OCI-LY1 (cell line): ENCODE measurements at regions not wholly inside any gene's neighbourhood (a gene's known extent, or its start where the extent isn't known, plus 50 kb on each side); places are given as distances from the start of the nearest gene placed in this dataset.

Experiments used
- H2AFZ ChIP-seq: fragments of 200-600 bp; sonication (generic), shearing (Covaris generic); 2 replicates; pipeline ENCODE4 v1.6.0; 2014; ENCODE audit warnings: antibody characterized with exemption, mild to moderate bottlenecking, low read length
- H3F3A ChIP-seq: fragments of 200-600 bp; sonication (generic), shearing (Covaris generic); 2 replicates; pipeline ENCODE4 v1.6.0; 2014; ENCODE audit warnings: mild to moderate bottlenecking, antibody characterized with exemption, low read length, moderate library complexity; ENCODE audit not compliant: insufficient read depth
- H3K27ac ChIP-seq: fragments of 200-600 bp; sonication (generic); 2 replicates; pipeline ENCODE4 v1.5.1; 2014; ENCODE audit warnings: low read length, mixed run types, mild to moderate bottlenecking, low read depth; ENCODE audit not compliant: poor library complexity, severe bottlenecking
- H3K27me3 ChIP-seq: fragments of 200-600 bp; sonication (generic); 2 replicates; pipeline ENCODE4 v1.6.0; 2014; ENCODE audit warnings: antibody characterized with exemption, mild to moderate bottlenecking, low read length, moderate library complexity; ENCODE audit not compliant: insufficient read depth
- H3K36me3 ChIP-seq: fragments of 200-600 bp; sonication (generic); 2 replicates; pipeline ENCODE4 v1.6.1; 2014; ENCODE audit warnings: mild to moderate bottlenecking, antibody characterized with exemption, low read length, moderate library complexity, mixed read lengths; ENCODE audit not compliant: insufficient read depth
- H3K4me1 ChIP-seq: fragments of 200-600 bp; sonication (generic); 2 replicates; pipeline ENCODE4 v1.5.1; 2014; ENCODE audit warnings: mild to moderate bottlenecking, low read length, moderate library complexity; ENCODE audit not compliant: insufficient read depth, severe bottlenecking
- H3K4me2 ChIP-seq: fragments of 200-600 bp; sonication (generic), shearing (Covaris generic); 2 replicates; pipeline ENCODE4 v1.6.1; 2014; ENCODE audit warnings: low read length
- H3K4me3 ChIP-seq: fragments of 200-600 bp; sonication (generic); 2 replicates; pipeline ENCODE4 v1.5.1; 2014; ENCODE audit warnings: low read length, low read depth, mild to moderate bottlenecking, mixed read lengths; ENCODE audit not compliant: poor library complexity, severe bottlenecking
- H3K79me2 ChIP-seq: fragments of 200-600 bp; shearing (Covaris generic); 2 replicates; pipeline ENCODE4 v1.6.1; 2016; ENCODE audit warnings: mixed run types, low read length, mixed read lengths; ENCODE audit not compliant: insufficient read depth
- H3K9ac ChIP-seq: fragments of 200-600 bp; sonication (generic), shearing (Covaris generic); 2 replicates; pipeline ENCODE4 v1.6.1; 2014; ENCODE audit warnings: mild to moderate bottlenecking, low read length, mixed read lengths
- H3K9me2 ChIP-seq: fragments of 200-600 bp; sonication (generic), shearing (Covaris generic); 2 replicates; pipeline ENCODE4 v1.6.1; 2014; ENCODE audit warnings: low read depth, mild to moderate bottlenecking, low read length, mixed read lengths
- H3K9me3 ChIP-seq: fragments of 200-600 bp; shearing (Covaris generic); 2 replicates; pipeline ENCODE4 v1.6.1; 2014; ENCODE audit warnings: low read length, mixed read lengths
- H4K20me1 ChIP-seq: fragments of 200-600 bp; sonication (generic), shearing (Covaris generic); 2 replicates; pipeline ENCODE4 v1.6.0; 2016; ENCODE audit warnings: mild to moderate bottlenecking, low read length; ENCODE audit not compliant: insufficient read depth
- EZH2 ChIP-seq: fragments of 200-600 bp; sonication (generic), shearing (Covaris generic); IDR thresholded peaks from 2 replicates; pipeline ENCODE4 v1.8.0; 2017; ENCODE audit warnings: borderline replicate concordance, mixed run types, mild to moderate bottlenecking, antibody characterized with exemption, low read length, moderate library complexity, mixed read lengths
- TF ChIP-seq, protein P1 (sequence below): fragments of 200-600 bp; sonication (generic), shearing (Covaris generic); IDR thresholded peaks from 2 replicates; pipeline ENCODE4 v1.5.1; 2017; ENCODE audit warnings: mild to moderate bottlenecking, antibody characterized with exemption, low read length, moderate library complexity, mixed read lengths

DNA sequence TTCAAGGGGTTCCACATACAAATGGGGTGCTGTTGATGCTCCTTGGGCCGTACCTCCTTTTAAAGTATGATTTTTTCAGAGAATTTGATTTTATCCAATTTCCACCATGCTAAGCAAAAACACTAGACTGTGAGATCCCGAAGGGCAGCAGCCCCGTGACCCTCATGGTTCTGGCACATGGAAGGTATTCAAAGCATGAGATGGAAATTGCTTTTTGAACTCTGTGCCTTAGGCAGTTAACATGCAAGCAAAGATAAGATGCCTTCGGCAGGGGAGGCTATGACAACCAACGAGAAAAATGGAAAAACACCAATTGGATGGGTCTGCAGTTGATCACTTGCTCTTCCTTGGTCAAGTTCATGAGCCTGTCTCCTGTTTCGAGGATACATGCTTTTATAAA is 120.8 kb upstream of the DIO3 start:
- H3K4me1 ChIP-seq = no peaks in the 10 kb centered on the region
- TF ChIP-seq EZH2 = no peak
- TF ChIP-seq, protein P1, sequence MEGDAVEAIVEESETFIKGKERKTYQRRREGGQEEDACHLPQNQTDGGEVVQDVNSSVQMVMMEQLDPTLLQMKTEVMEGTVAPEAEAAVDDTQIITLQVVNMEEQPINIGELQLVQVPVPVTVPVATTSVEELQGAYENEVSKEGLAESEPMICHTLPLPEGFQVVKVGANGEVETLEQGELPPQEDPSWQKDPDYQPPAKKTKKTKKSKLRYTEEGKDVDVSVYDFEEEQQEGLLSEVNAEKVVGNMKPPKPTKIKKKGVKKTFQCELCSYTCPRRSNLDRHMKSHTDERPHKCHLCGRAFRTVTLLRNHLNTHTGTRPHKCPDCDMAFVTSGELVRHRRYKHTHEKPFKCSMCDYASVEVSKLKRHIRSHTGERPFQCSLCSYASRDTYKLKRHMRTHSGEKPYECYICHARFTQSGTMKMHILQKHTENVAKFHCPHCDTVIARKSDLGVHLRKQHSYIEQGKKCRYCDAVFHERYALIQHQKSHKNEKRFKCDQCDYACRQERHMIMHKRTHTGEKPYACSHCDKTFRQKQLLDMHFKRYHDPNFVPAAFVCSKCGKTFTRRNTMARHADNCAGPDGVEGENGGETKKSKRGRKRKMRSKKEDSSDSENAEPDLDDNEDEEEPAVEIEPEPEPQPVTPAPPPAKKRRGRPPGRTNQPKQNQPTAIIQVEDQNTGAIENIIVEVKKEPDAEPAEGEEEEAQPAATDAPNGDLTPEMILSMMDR = no peak
- H3F3A ChIP-seq = no peaks in the 10 kb centered on the region
- H3K4me3 ChIP-seq = no peak overlapping the region
- no peak overlapping the region for H3K4me2 ChIP-seq
- H3K9me3 ChIP-seq = no peaks in the 10 kb centered on the region
- no peaks in the 10 kb centered on the region for H3K9me2 ChIP-seq
- no peaks in the 10 kb centered on the region; the same call in 1 of the 2 replicates for H3K27me3 ChIP-seq
- no peaks in the 10 kb centered on the region for H3K79me2 ChIP-seq
- no peaks in the 10 kb centered on the region for H3K36me3 ChIP-seq
- no peaks in the 10 kb centered on the region for H4K20me1 ChIP-seq
- H3K9ac ChIP-seq = no peak overlapping the region
- no peak overlapping the region for H3K27ac ChIP-seq
- no peak overlapping the region for H2AFZ ChIP-seq

DNA sequence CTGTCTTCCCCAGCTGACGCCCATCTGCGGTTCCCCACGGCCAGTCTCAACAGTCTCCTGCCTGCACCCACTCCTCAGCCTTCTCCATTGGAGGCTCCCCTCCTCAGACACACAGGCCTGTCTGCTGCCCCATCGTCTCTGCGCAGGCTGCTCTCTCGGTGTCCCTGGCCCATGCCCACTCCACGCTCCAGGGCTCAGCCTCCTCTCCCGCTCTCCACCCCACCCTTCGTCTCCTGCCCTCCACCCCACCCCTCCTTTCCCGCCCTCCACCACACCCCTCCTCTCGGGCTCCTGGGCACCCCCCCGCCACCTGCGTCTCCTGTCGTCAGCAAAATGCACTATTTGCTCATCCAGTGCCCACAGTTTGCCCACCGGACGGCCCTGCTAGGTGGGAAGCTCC is 119.6 kb upstream of the DIO3 start:
- no peaks in the 10 kb centered on the region for H3K4me1 ChIP-seq
- TF ChIP-seq, protein P1 = no peak
- no peak for TF ChIP-seq EZH2
- H3K79me2 ChIP-seq = no peaks in the 10 kb centered on the region
- no peaks in the 10 kb centered on the region for H3K36me3 ChIP-seq
- no peak overlapping the region for H3K27ac ChIP-seq
- no peaks in the 10 kb centered on the region; the same call in 1 of the 2 replicates for H3K27me3 ChIP-seq
- no peaks in the 10 kb centered on the region for H3K9me3 ChIP-seq
- no peaks in the 10 kb centered on the region for H3F3A ChIP-seq
- H3K4me3 ChIP-seq = no peak overlapping the region
- no peaks in the 10 kb centered on the region for H3K9me2 ChIP-seq
- H3K9ac ChIP-seq = no peak overlapping the region
- no peak overlapping the region for H2AFZ ChIP-seq
- H3K4me2 ChIP-seq = no peak overlapping the region
- H4K20me1 ChIP-seq = no peaks in the 10 kb centered on the region

DNA sequence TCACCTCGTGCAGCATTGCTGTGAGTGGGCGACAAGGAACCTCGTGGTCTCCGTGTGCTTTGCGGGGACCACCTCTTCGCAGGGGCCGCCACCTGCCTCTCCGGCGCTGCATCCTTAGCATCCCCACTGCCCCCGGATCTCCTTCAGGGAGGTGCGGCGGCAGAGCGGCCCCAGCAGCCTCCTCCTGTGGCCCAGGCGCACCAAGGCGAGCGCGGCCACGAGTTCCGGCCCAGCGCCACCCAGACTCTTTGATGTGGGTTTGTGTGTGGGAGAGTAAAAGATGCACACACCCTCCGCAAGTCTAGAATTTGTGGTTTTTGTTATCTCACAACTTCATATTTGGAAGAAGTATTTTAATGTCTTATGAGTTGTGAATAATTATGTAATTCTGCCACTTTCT is 118.8 kb upstream of the DIO3 start:
- no peaks in the 10 kb centered on the region for H3K79me2 ChIP-seq
- H3K27me3 ChIP-seq = no peaks in the 10 kb centered on the region; the same call in 1 of the 2 replicates
- H3K9me2 ChIP-seq = no peaks in the 10 kb centered on the region
- H3K36me3 ChIP-seq = no peaks in the 10 kb centered on the region
- H3F3A ChIP-seq = no peaks in the 10 kb centered on the region
- no peaks in the 10 kb centered on the region for H4K20me1 ChIP-seq
- no peak overlapping the region for H3K27ac ChIP-seq
- TF ChIP-seq EZH2 = no peak
- TF ChIP-seq, protein P1 = no peak
- H3K4me1 ChIP-seq = no peaks in the 10 kb centered on the region
- H3K9ac ChIP-seq = no peak overlapping the region
- no peak overlapping the region for H2AFZ ChIP-seq
- H3K4me2 ChIP-seq = no peak overlapping the region
- H3K4me3 ChIP-seq = no peak overlapping the region
- no peaks in the 10 kb centered on the region for H3K9me3 ChIP-seq
